SK-N-SH (cell line): ENCODE measurements at regions not wholly inside any gene's neighbourhood (a gene's known extent, or its start where the extent isn't known, plus 50 kb on each side); places are given as distances from the start of the nearest gene placed in this dataset.

Source experiments
- CTCF ChIA-PET: fragments of 300-600, 350-600 bp; formaldehyde crosslinking; extraction: SDS; loops from one replicate; lab custom pipeline; 2021; lab: Yijun Ruan, JAX
- POLR2A ChIA-PET: fragments of 350-600 bp; sonication (Branson Sonifier 250); formaldehyde crosslinking; extraction: SDS; loops from one replicate; lab custom pipeline; 2020; ENCODE audit warnings: antibody characterized with exemption, inconsistent platforms; lab: Yijun Ruan, JAX
- DNase-seq: peaks from one replicate; pipeline ENCODE4 v3.0.0; 2012
- H2AFZ ChIP-seq: fragments of 200-600 bp; sonication (generic); 2 replicates; pipeline ENCODE4 v1.8.1; 2016; ENCODE audit warnings: antibody characterized with exemption, mild to moderate bottlenecking, low read depth
- H3F3A ChIP-seq: fragments of 200-600 bp; sonication (generic); replicated peaks from 2 replicates; pipeline ENCODE3; 2016; ENCODE audit warnings: antibody characterized with exemption, mild to moderate bottlenecking; ENCODE audit not compliant: insufficient read depth
- H3K27ac ChIP-seq, 2 experiments: fragments of 200-500 bp in 1 of 2; fragments of 200-600 bp in 1 of 2; sonication (Bioruptor generic) in 1 of 2; sonication (generic), shearing (Covaris generic) in 1 of 2; 2 replicates each; pipeline versions ENCODE4 v1.5.1 to v1.6.1; 2014 to 2016; ENCODE audit warnings: low read depth in 2 of 2, inconsistent platforms in 1 of 2, low read length in 1 of 2, mild to moderate bottlenecking in 1 of 2, mixed read lengths in 1 of 2
- H3K27me3 ChIP-seq: fragments of 200-600 bp; sonication (generic), shearing (Covaris generic); 2 replicates; pipeline ENCODE4 v1.6.1; 2016; ENCODE audit warnings: mixed run types; ENCODE audit not compliant: insufficient read depth
- H3K36me3 ChIP-seq, 2 experiments: fragments of 200-500 bp in 1 of 2; fragments of 200-600 bp in 1 of 2; sonication (Bioruptor generic) in 1 of 2; sonication (generic) in 1 of 2; replicated peaks in 1 of 2; 2 replicates each; pipeline versions ENCODE3 to v1.5.1; 2014 to 2016; ENCODE audit warnings: low read length in 1 of 2, mild to moderate bottlenecking in 1 of 2; ENCODE audit not compliant: insufficient read depth in 2 of 2, control insufficient read depth in 1 of 2
- H3K4me1 ChIP-seq, 2 experiments: fragments of 200-500 bp in 1 of 2; fragments of 200-600 bp in 1 of 2; sonication (Bioruptor generic) in 1 of 2; sonication (generic), shearing (Covaris generic) in 1 of 2; 2 replicates each; pipeline versions ENCODE4 v1.5.1 to v1.6.1; 2014 to 2016; ENCODE audit warnings: low read depth in 1 of 2, low read length in 1 of 2, mixed run types in 1 of 2; ENCODE audit not compliant: insufficient read depth in 2 of 2, control insufficient read depth in 1 of 2
- H3K4me2 ChIP-seq: fragments of 200-600 bp; sonication (generic), shearing (Covaris generic); 2 replicates; pipeline ENCODE4 v1.6.1; 2017; ENCODE audit warnings: mixed run types
- H3K4me3 ChIP-seq, 2 experiments: fragments of 200-500 bp in 1 of 2; fragments of 200-600 bp in 1 of 2; sonication (Bioruptor generic) in 1 of 2; sonication (generic), shearing (Covaris generic) in 1 of 2; 2 replicates each; pipeline versions ENCODE4 v1.5.1 to v1.8.1; 2014 to 2016; ENCODE audit warnings: low read depth in 2 of 2, inconsistent platforms in 1 of 2, low read length in 1 of 2, mild to moderate bottlenecking in 1 of 2, mixed read lengths in 1 of 2, moderate library complexity in 1 of 2
- H3K79me2 ChIP-seq: fragments of 200-600 bp; sonication (generic); 2 replicates; pipeline ENCODE4 v1.8.1; 2017; ENCODE audit warnings: mild to moderate bottlenecking; ENCODE audit not compliant: insufficient read depth
- H3K9ac ChIP-seq: fragments of 200-600 bp; sonication (generic); 2 replicates; pipeline ENCODE4 v1.6.1; 2017; ENCODE audit warnings: mixed run types
- H3K9me2 ChIP-seq: fragments of 200-600 bp; sonication (generic); 2 replicates; pipeline ENCODE4 v1.6.1; 2017; ENCODE audit warnings: mixed run types
- H3K9me3 ChIP-seq: fragments of 200-600 bp; sonication (generic); 2 replicates; pipeline ENCODE4 v1.6.1; 2017; ENCODE audit warnings: mixed run types, mild to moderate bottlenecking, moderate library complexity
- H4K20me1 ChIP-seq: fragments of 200-600 bp; sonication (generic); 2 replicates; pipeline ENCODE4 v1.6.1; 2017; ENCODE audit warnings: mild to moderate bottlenecking, mixed run types; ENCODE audit not compliant: insufficient read depth
- CHD2 ChIP-seq: fragments of 150-350 bp; IDR thresholded peaks from 2 replicates; pipeline ENCODE4 v1.6.1; 2018; ENCODE audit warnings: low read length; ENCODE audit not compliant: partially characterized antibody
- CTCF ChIP-seq: fragments of 200-600 bp; sonication (generic); IDR thresholded peaks from 2 replicates; pipeline ENCODE4 v1.6.1; 2017; ENCODE audit warnings: antibody characterized with exemption, mild to moderate bottlenecking, moderate library complexity
- ELF1 ChIP-seq: IDR thresholded peaks from 2 replicates; pipeline ENCODE4 v1.4.0; 2012
- FOSL2 ChIP-seq: IDR thresholded peaks from 2 replicates; pipeline ENCODE4 v1.4.0; 2012; ENCODE audit warnings: low read depth, mild to moderate bottlenecking, moderate library complexity, borderline replicate concordance
- GABPA ChIP-seq: IDR thresholded peaks from 2 replicates; pipeline ENCODE4 v1.4.0; 2012; ENCODE audit warnings: low read depth, mild to moderate bottlenecking
- IRF3 ChIP-seq: fragments of 150-350 bp; IDR thresholded peaks from 2 replicates; pipeline ENCODE4 v1.6.1; 2016; ENCODE audit warnings: mild to moderate bottlenecking, low read depth, low read length
- MAX ChIP-seq: IDR thresholded peaks from 2 replicates; pipeline ENCODE4 v1.4.0; 2012; ENCODE audit warnings: low read depth
- MEF2A ChIP-seq: IDR thresholded peaks from 2 replicates; pipeline ENCODE4 v1.4.0; 2012; ENCODE audit warnings: low read depth, borderline replicate concordance
- MXI1 ChIP-seq: IDR thresholded peaks from 2 replicates; pipeline ENCODE4 v1.6.1; 2012; ENCODE audit warnings: mild to moderate bottlenecking, low read depth, low read length, improper control_type of control experiment
- NRF1 ChIP-seq: IDR thresholded peaks from 2 replicates; pipeline ENCODE4 v1.6.1; 2012; ENCODE audit warnings: low read depth, mild to moderate bottlenecking, low read length
- PBX3 ChIP-seq: IDR thresholded peaks from 2 replicates; pipeline ENCODE4; 2012
- RAD21 ChIP-seq: IDR thresholded peaks from 2 replicates; pipeline ENCODE4 v1.6.1; 2012; ENCODE audit warnings: mild to moderate bottlenecking, low read length
- RCOR1 ChIP-seq: fragments of 150-350 bp; IDR thresholded peaks from 2 replicates; pipeline ENCODE4 v1.6.1; 2017; ENCODE audit warnings: antibody characterized with exemption, low read length
- RFX5 ChIP-seq: IDR thresholded peaks from 2 replicates; pipeline ENCODE4 v1.6.1; 2012; ENCODE audit warnings: mild to moderate bottlenecking, improper control_type of control experiment, low read length
- SMC3 ChIP-seq: IDR thresholded peaks from 2 replicates; pipeline ENCODE4 v1.6.1; 2012; ENCODE audit warnings: low read depth, low read length, improper control_type of control experiment
- TAF1 ChIP-seq: IDR thresholded peaks from 2 replicates; pipeline ENCODE4 v1.6.1; 2012; ENCODE audit warnings: low read depth, mild to moderate bottlenecking, low read length, moderate library complexity, borderline replicate concordance
- TEAD4 ChIP-seq: IDR thresholded peaks from 2 replicates; pipeline ENCODE4 v1.4.0; 2012; ENCODE audit warnings: mild to moderate bottlenecking, borderline replicate concordance; ENCODE audit not compliant: insufficient read depth
- ZBTB33 ChIP-seq: IDR thresholded peaks from 2 replicates; pipeline ENCODE4 v1.4.0; 2012; ENCODE audit warnings: low read depth, borderline replicate concordance
- WGBS: methylation state at CpG from one replicate; pipeline ENCODE4 v1.1.6; 2017; ENCODE audit warnings: low lambda C conversion rate; 5-methylcytosine and 5-hydroxymethylcytosine counted together
- TF ChIP-seq, protein P1 (sequence below): fragments of 150-350 bp; IDR thresholded peaks from 2 replicates; pipeline ENCODE4 v1.6.1; 2017; ENCODE audit warnings: antibody characterized with exemption, low read length, low read depth, borderline replicate concordance

DNA sequence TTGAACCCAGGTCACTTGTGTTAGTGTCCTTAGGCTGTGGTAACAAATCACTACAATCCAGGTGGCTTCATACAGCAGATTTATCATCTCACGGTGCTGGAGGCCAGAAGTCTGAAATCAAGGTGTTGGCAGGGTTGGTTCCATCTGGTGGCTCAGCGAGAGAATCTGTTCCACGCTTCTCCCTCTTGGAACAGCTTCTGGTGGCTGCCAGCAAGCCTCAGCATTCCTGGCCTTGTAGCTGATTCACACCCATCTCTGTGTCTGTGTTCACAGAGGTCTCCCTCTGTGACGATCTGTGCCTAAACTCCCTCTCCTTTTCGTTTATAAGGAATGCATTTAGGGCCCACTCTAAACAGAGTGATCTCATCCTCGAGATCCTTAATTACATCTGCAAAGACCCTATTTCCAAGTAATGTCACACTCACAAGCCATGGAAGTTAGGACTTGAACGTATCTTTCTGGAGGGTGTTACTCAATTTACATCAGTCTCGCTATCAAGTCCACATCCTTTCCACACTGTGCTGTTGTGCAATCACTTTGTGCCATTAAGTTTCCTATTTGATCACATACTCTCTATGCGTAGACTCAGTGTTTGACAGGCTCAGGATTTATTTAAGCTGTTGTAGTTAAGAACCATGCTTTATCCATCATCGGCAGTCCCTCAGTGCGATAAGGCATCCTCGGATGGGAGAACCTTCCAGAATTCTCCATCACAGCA lies 164.4 kb downstream of the SOCS6 start (continued):
- TF ChIP-seq PBX3, result no peak
- TF ChIP-seq ELF1, result no peak
- TF ChIP-seq MAX, result no peak
- TF ChIP-seq RCOR1, result no peak
- TF ChIP-seq SMC3, result no peak
- no peak for TF ChIP-seq NRF1

GRCh38 chr18:70452501-70452900 lies 163.7 kb downstream of the SOCS6 start:
- Histone ChIP-seq H3K27ac (no peak overlapping the region), H3K9me2 (no peaks in the 10 kb centered on the region), H3K4me2 (no peak overlapping the region), H3K27me3 (no peaks in the 10 kb centered on the region), H4K20me1 (no peaks in the 10 kb centered on the region), H3F3A (peaks cover 6% of the 10 kb centered on the region), H3K4me1 (no peaks in the 10 kb centered on the region; a peak in 1 of 4 replicates), H3K9me3 (no peaks in the 10 kb centered on the region), H3K79me2 (no peaks in the 10 kb centered on the region), H3K36me3 (no peaks in the 10 kb centered on the region), H3K9ac (no peak overlapping the region), H2AFZ (no peak overlapping the region), H3K4me3 (no peak overlapping the region)
- 93% methylated on average over 14 of the region's 14 CpGs for WGBS
- TF ChIP-seq MXI1 (no peak), IRF3 (no peak), GABPA (no peak), CHD2 (no peak), TEAD4 (no peak), NRF1 (no peak), FOSL2 (no peak), RFX5 (no peak), ZBTB33 (no peak), MEF2A (no peak), CTCF (no peak), ELF1 (no peak), RAD21 (no peak), TAF1 (no peak)
- TF ChIP-seq, protein P1, sequence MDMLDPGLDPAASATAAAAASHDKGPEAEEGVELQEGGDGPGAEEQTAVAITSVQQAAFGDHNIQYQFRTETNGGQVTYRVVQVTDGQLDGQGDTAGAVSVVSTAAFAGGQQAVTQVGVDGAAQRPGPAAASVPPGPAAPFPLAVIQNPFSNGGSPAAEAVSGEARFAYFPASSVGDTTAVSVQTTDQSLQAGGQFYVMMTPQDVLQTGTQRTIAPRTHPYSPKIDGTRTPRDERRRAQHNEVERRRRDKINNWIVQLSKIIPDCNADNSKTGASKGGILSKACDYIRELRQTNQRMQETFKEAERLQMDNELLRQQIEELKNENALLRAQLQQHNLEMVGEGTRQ, result no peak
- DNase-seq, result no peak
- CTCF ChIA-PET, result interaction anchor here (0.8 to 8.6 kb wide), 6 partner anchors 19 to 257 kb away, joined by 3 to 108 read pairs (median 16); no protein-coding TSS in a partner anchor
- POLR2A ChIA-PET, result no interaction called here
